ENCODE measurements at regions not wholly inside any gene's neighbourhood (a gene's known extent, or its start where the extent isn't known, plus 50 kb on each side); places are given as distances from the start of the nearest gene placed in this dataset.

DNA sequence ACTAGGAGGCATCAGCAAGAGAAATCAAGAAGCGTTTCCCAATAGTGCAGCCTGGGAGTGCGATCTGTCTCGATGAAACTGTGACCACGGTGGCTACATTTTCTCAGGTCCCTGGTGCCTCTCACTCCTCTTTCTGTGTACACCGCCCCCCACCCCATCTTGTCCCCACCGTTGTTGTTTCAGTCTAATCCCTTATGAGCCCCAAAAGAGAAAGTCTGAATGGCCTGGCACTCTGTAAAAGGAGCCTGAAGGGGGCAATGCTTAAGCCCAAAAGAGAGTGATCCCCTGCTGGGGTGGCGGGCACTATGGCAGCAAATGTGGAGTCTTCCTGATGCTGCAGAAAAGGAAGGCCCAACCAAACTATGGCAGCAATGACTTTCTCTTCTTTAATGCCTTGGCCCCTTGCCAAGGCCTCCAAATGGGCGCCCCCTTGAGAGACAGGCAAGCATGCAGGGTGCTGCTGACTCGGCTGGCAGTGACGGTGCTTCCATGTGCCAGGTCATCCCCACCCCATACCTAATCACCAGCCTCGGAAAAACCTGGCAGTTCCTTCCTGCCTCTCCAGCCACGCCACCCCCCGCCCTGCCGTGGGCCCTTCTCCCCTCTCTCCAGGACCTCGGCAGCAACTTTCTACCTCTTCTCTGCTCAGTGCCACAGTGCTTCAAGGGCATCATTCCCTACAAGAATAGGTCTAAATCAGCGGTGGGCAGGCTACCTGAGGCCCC lies 123.0 kb downstream of the CYP26B1 start:
- TF ChIP-seq, protein P1, sequence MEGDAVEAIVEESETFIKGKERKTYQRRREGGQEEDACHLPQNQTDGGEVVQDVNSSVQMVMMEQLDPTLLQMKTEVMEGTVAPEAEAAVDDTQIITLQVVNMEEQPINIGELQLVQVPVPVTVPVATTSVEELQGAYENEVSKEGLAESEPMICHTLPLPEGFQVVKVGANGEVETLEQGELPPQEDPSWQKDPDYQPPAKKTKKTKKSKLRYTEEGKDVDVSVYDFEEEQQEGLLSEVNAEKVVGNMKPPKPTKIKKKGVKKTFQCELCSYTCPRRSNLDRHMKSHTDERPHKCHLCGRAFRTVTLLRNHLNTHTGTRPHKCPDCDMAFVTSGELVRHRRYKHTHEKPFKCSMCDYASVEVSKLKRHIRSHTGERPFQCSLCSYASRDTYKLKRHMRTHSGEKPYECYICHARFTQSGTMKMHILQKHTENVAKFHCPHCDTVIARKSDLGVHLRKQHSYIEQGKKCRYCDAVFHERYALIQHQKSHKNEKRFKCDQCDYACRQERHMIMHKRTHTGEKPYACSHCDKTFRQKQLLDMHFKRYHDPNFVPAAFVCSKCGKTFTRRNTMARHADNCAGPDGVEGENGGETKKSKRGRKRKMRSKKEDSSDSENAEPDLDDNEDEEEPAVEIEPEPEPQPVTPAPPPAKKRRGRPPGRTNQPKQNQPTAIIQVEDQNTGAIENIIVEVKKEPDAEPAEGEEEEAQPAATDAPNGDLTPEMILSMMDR (IDR thresholded peaks at IDR 0.05; ENCODE audit: control extremely low read depth in 1 of 3, insufficient read depth in 1 of 3, low read depth in 1 of 3, low read length in 3 of 3) = no peak
- no peak for TF ChIP-seq POLR2A (IDR thresholded peaks at IDR 0.05; ENCODE audit: control extremely low read depth in 1 of 2, low read depth in 2 of 2, low read length in 2 of 2)
- TF ChIP-seq YY1 (IDR thresholded peaks at IDR 0.05; ENCODE audit: low read depth, low read length) = no peak
- TF ChIP-seq, protein P2, sequence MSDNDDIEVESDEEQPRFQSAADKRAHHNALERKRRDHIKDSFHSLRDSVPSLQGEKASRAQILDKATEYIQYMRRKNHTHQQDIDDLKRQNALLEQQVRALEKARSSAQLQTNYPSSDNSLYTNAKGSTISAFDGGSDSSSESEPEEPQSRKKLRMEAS (IDR thresholded peaks at IDR 0.05) = no peak
